ENCODE measurements at regions not wholly inside any gene's neighbourhood (a gene's known extent, or its start where the extent isn't known, plus 50 kb on each side); places are given as distances from the start of the nearest gene placed in this dataset.

DNA sequence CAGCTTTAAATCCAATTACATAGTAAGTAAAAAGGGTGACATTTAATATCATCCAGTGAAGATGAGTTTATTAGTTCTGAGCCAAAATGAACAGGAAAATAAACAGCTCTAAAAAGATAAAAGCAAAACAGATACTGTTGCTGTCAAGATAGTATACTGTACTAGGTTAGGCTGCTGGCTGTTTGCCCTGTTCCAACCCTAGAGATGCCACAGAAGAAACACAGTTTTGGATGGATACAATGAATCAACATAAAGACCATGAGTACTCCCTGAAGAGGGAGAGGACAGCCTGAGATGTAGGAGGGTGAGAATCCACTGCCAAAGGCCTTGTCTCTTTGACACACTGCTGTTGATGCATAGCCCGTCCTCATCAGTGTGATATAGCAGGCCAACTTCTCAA lies 1302.7 kb downstream of the EFNA5 start:
- Mint-ChIP-seq H3K4me1 (ENCODE audit: low read depth) (no peaks in the 10 kb centered on the region), H3K36me3 (ENCODE audit: low read depth) (no peaks in the 10 kb centered on the region), H3K9me3 (peaks cover 20% of the 10 kb centered on the region), H3K27me3 (ENCODE audit: low read depth) (no peaks in the 10 kb centered on the region), H3K4me3 (no peak overlapping the region), H3K27ac (no peak overlapping the region)
- DNase-seq (ENCODE audit: low spot score): no peak

DNA sequence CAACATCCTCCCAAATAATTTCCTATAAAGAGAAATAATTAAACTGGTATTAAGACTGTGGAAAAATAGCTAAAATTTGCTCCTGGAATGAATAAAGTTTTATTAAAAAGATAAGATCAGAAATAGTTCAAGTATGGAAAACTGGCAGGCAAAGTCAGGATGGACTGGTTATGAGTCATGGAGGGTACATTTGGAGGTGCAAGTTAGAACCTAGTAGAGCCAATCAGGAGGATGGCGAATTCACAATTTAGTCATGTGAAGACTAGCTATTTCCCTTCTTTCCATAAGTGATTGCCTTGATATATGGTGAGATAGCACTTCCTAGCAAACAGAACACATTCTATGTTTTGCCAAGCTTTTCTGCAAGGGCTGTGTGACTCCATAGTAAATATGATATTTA lies 1303.5 kb downstream of the EFNA5 start:
- DNase-seq (ENCODE audit: low spot score): no peak
- Mint-ChIP-seq H3K4me3 (no peak overlapping the region), H3K36me3 (ENCODE audit: low read depth) (no peaks in the 10 kb centered on the region), H3K4me1 (ENCODE audit: low read depth) (no peaks in the 10 kb centered on the region), H3K27ac (no peak overlapping the region), H3K9me3 (peaks cover 27% of the 10 kb centered on the region), H3K27me3 (ENCODE audit: low read depth) (no peaks in the 10 kb centered on the region)

DNA sequence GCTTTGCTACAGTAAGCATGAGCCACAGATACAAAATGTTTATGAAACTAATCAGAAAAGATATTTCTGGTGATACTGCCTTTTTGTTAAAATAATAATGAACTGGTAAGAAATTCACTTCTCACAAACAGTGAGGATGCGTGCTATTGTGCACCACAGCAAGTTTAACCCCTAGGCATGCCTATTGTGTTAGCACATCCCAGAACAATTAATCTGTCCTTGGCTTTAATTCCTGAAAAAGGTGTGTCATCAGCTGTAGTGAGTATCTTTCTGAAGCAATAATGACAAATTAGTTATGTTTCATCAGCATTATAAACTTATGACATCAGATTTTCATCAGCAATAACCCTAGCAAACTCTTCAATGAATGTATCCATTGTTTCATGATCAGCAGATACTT lies 1307.2 kb downstream of the EFNA5 start:
- DNase-seq (ENCODE audit: low spot score): no peak
- Mint-ChIP-seq H3K27me3 (ENCODE audit: low read depth) (no peaks in the 10 kb centered on the region), H3K27ac (no peak overlapping the region), H3K9me3 (peaks cover 30% of the 10 kb centered on the region), H3K4me1 (ENCODE audit: low read depth) (no peaks in the 10 kb centered on the region), H3K36me3 (ENCODE audit: low read depth) (no peaks in the 10 kb centered on the region), H3K4me3 (no peak overlapping the region)

DNA sequence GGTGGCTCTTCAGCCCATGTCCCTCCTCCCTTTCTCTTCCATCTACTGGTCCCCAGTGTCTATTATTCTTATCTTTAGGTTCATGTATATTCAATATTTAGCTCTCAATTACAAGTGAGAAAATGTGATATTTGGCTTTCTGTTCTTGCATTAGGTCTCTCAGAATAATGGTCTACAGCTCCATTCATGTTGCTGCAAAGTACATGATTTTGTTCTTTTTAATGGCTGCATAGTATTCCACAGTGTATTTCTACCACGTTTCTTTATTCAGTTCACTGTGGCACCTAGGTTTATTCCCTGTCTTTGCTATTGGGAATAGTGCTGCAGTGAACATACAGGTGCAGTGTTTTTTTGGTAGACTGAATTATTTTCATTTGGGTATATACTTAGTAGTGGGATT lies 1308.8 kb downstream of the EFNA5 start:
- no peaks in the 10 kb centered on the region for H3K4me1 Mint-ChIP-seq (ENCODE audit: low read depth)
- H3K27ac Mint-ChIP-seq: no peak overlapping the region
- no peaks in the 10 kb centered on the region for H3K27me3 Mint-ChIP-seq (ENCODE audit: low read depth)
- no peak for DNase-seq (ENCODE audit: low spot score)
- peaks cover 30% of the 10 kb centered on the region for H3K9me3 Mint-ChIP-seq
- no peak overlapping the region for H3K4me3 Mint-ChIP-seq
- H3K36me3 Mint-ChIP-seq (ENCODE audit: low read depth): no peaks in the 10 kb centered on the region

DNA sequence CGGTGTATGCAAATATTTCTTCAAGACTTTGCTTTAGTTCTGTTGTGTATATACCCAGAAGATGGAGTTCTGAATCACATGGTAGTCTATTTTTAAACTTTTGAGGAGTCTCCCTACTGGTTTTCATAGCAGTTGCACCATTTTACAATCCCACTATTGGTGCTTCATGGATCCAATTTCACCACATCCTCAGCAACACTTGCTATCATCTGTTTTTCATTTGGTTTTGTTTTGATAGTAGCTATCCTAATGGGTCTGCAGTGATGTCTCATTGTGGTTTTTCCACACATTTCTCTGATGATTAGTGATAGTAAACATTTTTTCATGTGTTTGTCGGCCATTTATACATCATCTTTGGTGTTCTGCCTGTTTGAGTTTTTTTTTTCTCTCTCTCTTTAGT lies 1339.3 kb downstream of the EFNA5 start:
- Mint-ChIP-seq H3K9me3 (peaks cover 26% of the 10 kb centered on the region), H3K36me3 (ENCODE audit: low read depth) (no peaks in the 10 kb centered on the region), H3K27ac (no peak overlapping the region), H3K27me3 (ENCODE audit: low read depth) (no peaks in the 10 kb centered on the region), H3K4me3 (no peak overlapping the region), H3K4me1 (ENCODE audit: low read depth) (no peaks in the 10 kb centered on the region)
- no peak for DNase-seq (ENCODE audit: low spot score)

DNA sequence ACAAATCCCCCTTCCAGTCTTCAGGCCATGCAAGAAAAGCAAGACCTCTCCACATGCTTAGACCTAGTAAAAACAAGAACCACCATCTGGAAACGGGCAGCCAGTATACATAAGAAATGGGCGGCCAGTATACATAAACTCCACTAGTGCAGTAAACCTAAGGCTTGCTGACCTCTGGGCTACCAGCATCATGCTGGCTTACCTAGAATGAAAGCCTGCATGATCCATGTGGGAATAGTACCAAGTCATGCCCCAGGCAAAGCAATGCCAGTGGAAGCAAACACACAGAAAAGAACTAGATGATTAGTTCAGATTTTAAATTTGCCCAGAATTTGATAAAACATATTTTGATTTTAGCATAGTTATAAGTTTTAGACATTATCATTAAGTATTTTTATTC lies 1346.4 kb downstream of the EFNA5 start:
- no peak for DNase-seq (ENCODE audit: low spot score)
- Mint-ChIP-seq H3K4me1 (ENCODE audit: low read depth) (no peaks in the 10 kb centered on the region), H3K27ac (no peak overlapping the region), H3K27me3 (ENCODE audit: low read depth) (no peaks in the 10 kb centered on the region), H3K9me3 (peaks cover 8% of the 10 kb centered on the region), H3K4me3 (no peak overlapping the region), H3K36me3 (ENCODE audit: low read depth) (no peaks in the 10 kb centered on the region)

DNA sequence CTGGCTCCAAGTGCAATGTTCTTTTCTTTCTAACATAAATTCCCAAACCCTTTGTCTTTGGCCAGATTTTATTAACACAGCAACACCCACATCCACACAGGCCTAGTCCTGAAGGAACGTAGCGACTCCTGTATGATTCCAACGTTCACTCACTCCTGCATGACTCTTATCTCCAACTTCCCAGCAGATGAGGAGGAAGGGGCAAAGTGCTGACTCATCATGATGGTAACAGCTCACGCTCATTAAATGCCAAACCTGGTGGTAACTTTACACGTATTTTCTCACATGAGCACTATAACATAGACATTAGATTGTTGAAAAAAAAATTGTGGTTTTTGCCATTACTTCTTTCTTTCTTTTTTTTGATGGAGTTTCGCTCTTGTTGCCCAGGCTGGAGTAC lies 1349.5 kb downstream of the EFNA5 start:
- DNase-seq (ENCODE audit: low spot score): no peak
- Mint-ChIP-seq H3K4me1 (ENCODE audit: low read depth) (no peaks in the 10 kb centered on the region), H3K4me3 (no peak overlapping the region), H3K27ac (no peak overlapping the region), H3K36me3 (ENCODE audit: low read depth) (no peaks in the 10 kb centered on the region), H3K9me3 (peaks cover 4% of the 10 kb centered on the region), H3K27me3 (ENCODE audit: low read depth) (no peaks in the 10 kb centered on the region)

DNA sequence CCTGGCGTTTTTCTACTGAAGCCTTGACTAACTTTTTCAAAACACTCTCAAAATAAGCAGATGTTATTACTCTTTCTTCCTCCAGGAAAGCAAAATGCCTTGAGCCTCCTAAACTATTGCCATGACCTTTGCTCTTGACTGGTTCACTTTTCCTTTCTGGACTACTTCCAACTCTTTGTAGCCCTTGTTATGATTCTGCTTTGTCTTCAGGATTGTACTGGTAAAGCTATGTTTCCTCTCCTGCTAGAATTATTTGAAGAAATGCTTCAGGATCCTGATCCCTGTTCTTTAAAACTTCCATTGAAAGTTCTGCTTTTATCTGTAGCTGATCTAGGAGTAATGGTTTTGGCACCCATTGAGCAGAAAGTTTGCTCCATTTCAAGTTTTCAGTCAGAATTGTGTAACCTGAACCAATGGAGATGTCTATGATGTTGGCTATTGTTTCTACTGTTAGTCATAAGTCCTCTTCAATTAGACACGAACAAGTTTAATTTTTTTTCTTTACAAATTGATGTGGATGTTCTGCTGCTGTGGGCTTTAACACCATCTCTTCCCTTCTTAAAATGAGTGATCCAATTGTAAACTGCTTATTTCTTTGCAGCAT lies 1356.4 kb downstream of the EFNA5 start:
- no peaks in the 10 kb centered on the region for H3K4me1 Mint-ChIP-seq (ENCODE audit: low read depth)
- no peaks in the 10 kb centered on the region for H3K27me3 Mint-ChIP-seq (ENCODE audit: low read depth)
- no peak overlapping the region for H3K4me3 Mint-ChIP-seq
- peaks cover 7% of the 10 kb centered on the region for H3K9me3 Mint-ChIP-seq
- no peaks in the 10 kb centered on the region for H3K36me3 Mint-ChIP-seq (ENCODE audit: low read depth)
- no peak overlapping the region for H3K27ac Mint-ChIP-seq
- no peak for DNase-seq (ENCODE audit: low spot score)

DNA sequence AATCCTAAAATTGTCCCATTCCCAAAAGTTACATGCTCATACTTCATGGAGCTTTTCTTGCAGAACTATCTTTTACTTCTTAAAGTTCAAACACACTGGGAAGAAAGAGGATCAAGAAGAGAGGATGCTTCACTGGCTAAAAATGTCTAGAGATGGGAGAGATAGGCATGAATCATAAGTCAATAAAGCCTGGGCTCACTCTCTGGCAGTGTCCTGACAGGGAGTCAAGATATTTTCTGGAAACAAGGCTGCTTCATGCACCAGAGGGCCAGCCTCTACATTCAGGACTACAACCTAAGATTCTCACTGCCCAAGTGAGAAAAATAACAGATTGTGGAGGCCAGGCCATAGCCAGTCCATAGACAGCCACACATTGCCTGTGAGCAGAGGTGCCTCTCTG lies 1358.4 kb downstream of the EFNA5 start:
- no peaks in the 10 kb centered on the region for H3K4me1 Mint-ChIP-seq (ENCODE audit: low read depth)
- DNase-seq (ENCODE audit: low spot score): no peak

DNA sequence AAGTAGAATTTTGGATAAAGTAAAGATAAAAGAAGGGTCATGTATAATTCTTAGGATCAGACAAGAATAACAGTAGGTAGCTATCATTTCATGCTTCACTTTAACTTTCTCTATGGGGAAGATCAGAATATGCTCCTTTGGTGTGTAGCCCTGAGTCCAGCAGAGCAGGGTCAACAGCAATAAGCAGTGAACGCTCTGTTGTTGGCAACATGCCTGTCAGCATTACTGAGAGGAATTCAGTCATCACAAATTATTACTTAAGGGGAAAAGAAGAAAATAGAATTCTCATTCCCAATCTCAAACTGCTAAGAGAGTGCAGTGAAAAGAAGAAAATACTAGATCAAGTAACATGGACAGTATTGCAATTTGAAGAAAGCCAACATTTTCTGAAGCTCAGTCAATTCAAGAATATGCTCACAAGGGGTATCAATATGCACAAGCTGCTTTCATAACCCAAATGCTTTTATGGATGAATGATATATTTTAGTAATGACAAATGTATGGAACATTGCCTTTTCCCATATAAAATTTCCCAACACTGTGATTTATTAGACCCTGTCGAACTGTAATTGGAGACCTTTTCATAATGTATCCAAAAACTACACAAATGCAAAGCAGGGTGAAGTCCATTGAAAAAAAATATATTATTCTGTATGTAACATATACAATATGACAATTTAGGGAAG lies 1359.4 kb downstream of the EFNA5 start:
- Mint-ChIP-seq H3K4me3 (no peak overlapping the region), H3K27me3 (ENCODE audit: low read depth) (no peaks in the 10 kb centered on the region), H3K36me3 (ENCODE audit: low read depth) (no peaks in the 10 kb centered on the region), H3K9me3 (peaks cover 7% of the 10 kb centered on the region), H3K27ac (no peak overlapping the region), H3K4me1 (ENCODE audit: low read depth) (no peaks in the 10 kb centered on the region)
- no peak for DNase-seq (ENCODE audit: low spot score)

More for the DNA sequence above, 1358.4 kb downstream of the EFNA5 start:
- no peaks in the 10 kb centered on the region for H3K36me3 Mint-ChIP-seq (ENCODE audit: low read depth)
- H3K27me3 Mint-ChIP-seq (ENCODE audit: low read depth): no peaks in the 10 kb centered on the region
- H3K27ac Mint-ChIP-seq: no peak overlapping the region
- no peak overlapping the region for H3K4me3 Mint-ChIP-seq
- peaks cover 7% of the 10 kb centered on the region for H3K9me3 Mint-ChIP-seq

DNA sequence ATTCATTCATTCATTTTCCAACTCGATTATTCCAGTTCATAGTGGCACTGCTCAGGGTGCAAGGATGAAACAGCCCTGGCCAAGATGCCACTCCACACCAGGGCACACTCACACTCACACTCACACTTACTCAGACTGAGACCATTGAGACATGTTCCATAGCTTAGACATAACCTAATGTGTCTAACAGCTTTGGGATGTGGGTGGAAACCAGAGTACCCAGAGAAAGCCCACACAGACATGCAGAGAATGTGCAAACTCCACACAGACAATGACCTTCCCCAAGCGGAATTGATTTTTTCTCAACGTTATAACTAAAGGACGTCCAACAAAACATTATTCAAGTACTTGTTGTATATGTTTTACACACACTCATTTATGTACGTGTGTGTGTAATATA lies 1363.5 kb downstream of the EFNA5 start:
- H3K36me3 Mint-ChIP-seq (ENCODE audit: low read depth): no peaks in the 10 kb centered on the region
- peaks cover 7% of the 10 kb centered on the region for H3K9me3 Mint-ChIP-seq

DNA sequence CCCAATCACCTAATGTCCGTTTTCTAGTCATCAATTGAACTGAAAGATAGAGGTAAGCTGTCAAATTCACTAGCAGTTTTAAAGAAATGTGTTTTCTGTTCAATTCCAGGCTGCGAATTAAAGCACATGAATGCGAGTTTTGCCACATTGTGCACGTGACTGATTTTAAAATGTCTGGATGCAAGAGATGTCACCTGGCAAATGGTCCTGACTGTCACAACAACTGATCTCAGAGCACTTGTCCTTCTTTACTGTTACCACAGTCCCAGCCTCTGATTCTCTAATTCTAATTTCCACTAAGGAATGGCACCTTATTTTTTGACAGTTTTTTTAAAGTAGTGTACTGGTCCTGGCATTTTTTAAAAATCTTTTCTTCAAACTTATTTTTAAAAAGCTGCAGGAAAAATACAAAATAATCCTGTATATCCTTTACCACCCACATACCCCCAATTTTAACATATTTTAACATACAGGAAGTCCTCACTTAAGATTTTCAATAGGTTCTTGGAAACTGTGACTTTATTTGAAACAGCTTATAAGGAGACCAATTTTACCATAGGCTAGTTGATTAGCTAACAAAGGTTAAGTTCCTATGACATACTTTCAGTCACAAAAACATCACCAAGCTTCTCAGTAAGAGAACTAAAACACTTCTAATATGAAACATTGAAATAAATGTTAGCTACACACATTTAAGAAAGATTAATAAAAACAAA lies 1364.3 kb downstream of the EFNA5 start:
- H3K4me1 Mint-ChIP-seq (ENCODE audit: low read depth): no peaks in the 10 kb centered on the region
- no peak overlapping the region for H3K4me3 Mint-ChIP-seq
- peaks cover 7% of the 10 kb centered on the region for H3K9me3 Mint-ChIP-seq
- no peak overlapping the region for H3K27ac Mint-ChIP-seq
- H3K36me3 Mint-ChIP-seq (ENCODE audit: low read depth): no peaks in the 10 kb centered on the region
- H3K27me3 Mint-ChIP-seq (ENCODE audit: low read depth): no peaks in the 10 kb centered on the region
- DNase-seq (ENCODE audit: low spot score): no peak

More for the DNA sequence above, 1363.5 kb downstream of the EFNA5 start:
- DNase-seq (ENCODE audit: low spot score): no peak
- Mint-ChIP-seq H3K4me3 (no peak overlapping the region), H3K27me3 (ENCODE audit: low read depth) (no peaks in the 10 kb centered on the region), H3K27ac (no peak overlapping the region), H3K4me1 (ENCODE audit: low read depth) (no peaks in the 10 kb centered on the region)

DNA sequence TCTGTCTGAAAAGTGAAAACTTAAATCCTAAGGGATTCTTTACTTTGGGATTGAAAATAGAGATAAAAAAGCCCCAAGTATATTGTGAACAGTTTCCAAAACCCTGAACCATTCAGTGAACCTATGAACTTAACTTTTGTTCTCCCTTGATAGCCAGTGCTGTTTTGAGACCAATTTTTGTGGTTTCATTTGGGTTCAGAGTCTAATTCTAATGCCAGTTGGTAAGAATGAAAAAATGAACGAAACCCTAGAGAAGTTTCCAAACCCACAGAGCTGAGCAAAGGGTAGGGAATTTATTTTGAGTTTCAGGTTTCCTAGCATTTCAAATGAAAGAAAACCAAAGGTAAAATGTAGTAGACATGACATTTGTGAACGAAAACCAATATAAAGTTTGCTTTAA lies 1366.8 kb downstream of the EFNA5 start:
- Mint-ChIP-seq H3K27me3 (ENCODE audit: low read depth) (no peaks in the 10 kb centered on the region), H3K4me1 (ENCODE audit: low read depth) (no peaks in the 10 kb centered on the region), H3K9me3 (no peaks in the 10 kb centered on the region), H3K36me3 (ENCODE audit: low read depth) (no peaks in the 10 kb centered on the region), H3K4me3 (no peak overlapping the region), H3K27ac (no peak overlapping the region)
- DNase-seq (ENCODE audit: low spot score): no peak

DNA sequence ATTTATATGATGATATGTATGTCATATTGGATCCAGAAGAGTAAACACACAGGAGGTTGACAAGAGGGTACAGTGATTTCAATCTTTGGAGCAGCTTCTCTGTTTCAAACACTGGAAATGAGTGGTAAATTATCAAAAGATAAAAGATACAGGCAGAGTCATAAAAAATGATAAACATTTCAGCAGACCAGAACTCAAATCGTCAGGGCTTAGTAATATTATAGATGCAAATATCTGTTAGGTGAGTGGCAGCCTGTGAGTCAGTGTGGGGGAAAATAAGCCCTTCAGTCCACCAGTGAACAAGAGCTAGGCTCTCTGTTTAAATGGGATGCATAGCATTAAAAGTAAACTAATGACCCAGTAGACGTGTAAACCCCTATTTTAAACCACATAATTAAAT lies 1378.1 kb downstream of the EFNA5 start:
- Mint-ChIP-seq H3K9me3 (no peaks in the 10 kb centered on the region), H3K27me3 (ENCODE audit: low read depth) (no peaks in the 10 kb centered on the region), H3K36me3 (ENCODE audit: low read depth) (no peaks in the 10 kb centered on the region), H3K4me1 (ENCODE audit: low read depth) (no peaks in the 10 kb centered on the region), H3K27ac (no peak overlapping the region), H3K4me3 (no peak overlapping the region)
- DNase-seq (ENCODE audit: low spot score): no peak

Measured in T-helper 2 cell treated with Interferon-gamma antibody and Interleukin-4, amounts not matched to agents 5 μg/mL and 100 μg/mL, for 36 hours (primary cell).